H9 (cell line): ENCODE measurements at regions not wholly inside any gene's neighbourhood (a gene's known extent, or its start where the extent isn't known, plus 50 kb on each side); places are given as distances from the start of the nearest gene placed in this dataset.
"Not testable (repeated sequence)": the region's sequence is repeated elsewhere in the genome, so short reads cannot be mapped to it uniquely, and the experiment has no call there.

Source experiments
- DNase-seq: peaks from one replicate; pipeline ENCODE4 v3.0.0-alpha.2; 2017
- H2AFZ ChIP-seq: one replicate; pipeline ENCODE4 v1.6.1; 2013; ENCODE audit warnings: mild to moderate bottlenecking, low read length, control low read depth, moderate library complexity
- H2AK5ac ChIP-seq: 2 replicates; pipeline ENCODE4 v1.6.1; 2013; ENCODE audit warnings: low read length, control low read depth, mixed read lengths; ENCODE audit not compliant: insufficient read length
- H2BK120ac ChIP-seq: one replicate; pipeline ENCODE4 v1.6.1; 2013; ENCODE audit warnings: low read depth, mild to moderate bottlenecking, low read length, control low read depth, inconsistent platforms; ENCODE audit not compliant: poor library complexity, severe bottlenecking
- H2BK12ac ChIP-seq: 2 replicates; pipeline ENCODE4 v1.6.1; 2013; ENCODE audit warnings: low read length, control low read depth, mixed read lengths, low read depth; ENCODE audit not compliant: insufficient read length
- H2BK15ac ChIP-seq: 2 replicates; pipeline ENCODE4 v1.6.1; 2013; ENCODE audit warnings: low read depth, low read length, control low read depth
- H2BK20ac ChIP-seq: one replicate; pipeline ENCODE4 v1.6.1; 2013; ENCODE audit warnings: low read depth, mild to moderate bottlenecking, low read length, control low read depth, inconsistent platforms; ENCODE audit not compliant: poor library complexity, severe bottlenecking
- H2BK5ac ChIP-seq: 2 replicates; pipeline ENCODE4 v1.6.1; 2013; ENCODE audit warnings: low read length, control low read depth, mixed read lengths; ENCODE audit not compliant: insufficient read length
- H3K14ac ChIP-seq: 2 replicates; pipeline ENCODE4 v1.6.1; 2013; ENCODE audit warnings: low read length, control low read depth; ENCODE audit not compliant: insufficient read depth
- H3K18ac ChIP-seq: 2 replicates; pipeline ENCODE4 v1.6.1; 2013; ENCODE audit warnings: low read depth, mild to moderate bottlenecking, mixed read lengths, low read length, control low read depth; ENCODE audit not compliant: insufficient read length
- H3K23ac ChIP-seq: 2 replicates; pipeline ENCODE4 v1.6.1; 2013; ENCODE audit warnings: low read length, control low read depth, mixed read lengths, low read depth; ENCODE audit not compliant: insufficient read length
- H3K23me2 ChIP-seq: 2 replicates; pipeline ENCODE4 v1.6.1; 2013; ENCODE audit warnings: low read depth, mild to moderate bottlenecking, mixed read lengths, low read length, control low read depth; ENCODE audit not compliant: insufficient read length, poor library complexity, severe bottlenecking
- H3K27ac ChIP-seq: 2 replicates; pipeline ENCODE4 v1.5.1; 2013; ENCODE audit warnings: low read length, control low read depth, mixed read lengths, low read depth; ENCODE audit not compliant: insufficient read length
- H3K27me3 ChIP-seq: 2 replicates; pipeline ENCODE4 v1.6.1; 2013; ENCODE audit warnings: low read length, control low read depth, inconsistent platforms; ENCODE audit not compliant: insufficient read depth
- H3K4ac ChIP-seq: 2 replicates; pipeline ENCODE4 v1.6.1; 2013; ENCODE audit warnings: low read depth, mild to moderate bottlenecking, control low read depth, inconsistent platforms, low read length, moderate library complexity
- H3K4me1 ChIP-seq: 2 replicates; pipeline ENCODE4 v1.6.1; 2013; ENCODE audit warnings: low read length, control low read depth, inconsistent platforms; ENCODE audit not compliant: insufficient read depth
- H3K4me2 ChIP-seq: 2 replicates; pipeline ENCODE4 v1.6.1; 2013; ENCODE audit warnings: low read length, control low read depth, mixed read lengths; ENCODE audit not compliant: insufficient read length, insufficient read depth
- H3K56ac ChIP-seq: 2 replicates; pipeline ENCODE4 v1.6.1; 2013; ENCODE audit warnings: low read depth, mild to moderate bottlenecking, mixed read lengths, low read length, control low read depth; ENCODE audit not compliant: insufficient read length
- H3K79me1 ChIP-seq: 2 replicates; pipeline ENCODE4 v1.6.1; 2013; ENCODE audit warnings: low read depth, mild to moderate bottlenecking, moderate library complexity, low read length, control low read depth, inconsistent platforms; ENCODE audit not compliant: insufficient read depth, poor library complexity, severe bottlenecking
- H3K79me2 ChIP-seq: 2 replicates; pipeline ENCODE4 v1.6.1; 2013; ENCODE audit warnings: low read length, control low read depth, inconsistent platforms; ENCODE audit not compliant: insufficient read depth
- H3K9ac ChIP-seq: 2 replicates; pipeline ENCODE4 v1.6.1; 2013; ENCODE audit warnings: low read length, control low read depth, mixed read lengths; ENCODE audit not compliant: insufficient read length; ENCODE audit errors: extremely low read depth
- H3K9me3 ChIP-seq: one replicate; pipeline ENCODE4 v1.6.1; 2013; ENCODE audit warnings: low read depth, low read length, inconsistent platforms; ENCODE audit not compliant: control insufficient read depth
- H3T11ph ChIP-seq: one replicate; pipeline ENCODE4 v1.6.1; 2013; ENCODE audit warnings: mild to moderate bottlenecking, low read length, control low read depth, inconsistent platforms
- H4K20me1 ChIP-seq: one replicate; pipeline ENCODE4 v1.6.1; 2013; ENCODE audit not compliant: control insufficient read depth, insufficient read length, insufficient read depth
- H4K5ac ChIP-seq: 2 replicates; pipeline ENCODE4 v1.6.1; 2013; ENCODE audit warnings: low read depth, mild to moderate bottlenecking, mixed read lengths, low read length, control low read depth; ENCODE audit not compliant: insufficient read length
- H4K8ac ChIP-seq: replicated peaks from 2 replicates; pipeline ENCODE4 v1.6.1; 2013; ENCODE audit warnings: low read length, control low read depth, mixed read lengths, low read depth; ENCODE audit not compliant: insufficient read length
- H4K91ac ChIP-seq: 2 replicates; pipeline ENCODE4 v1.6.1; 2013; ENCODE audit warnings: low read depth, mild to moderate bottlenecking, moderate library complexity, mixed read lengths, low read length, control low read depth; ENCODE audit not compliant: insufficient read length
- H3K27ac Mint-ChIP-seq, 3 experiments: 2 replicates in 2 of 3; 3 replicates in 1 of 3; pipeline ENCODE4 v1.8.0; 2020 to 2021; ENCODE audit warnings: mixed read lengths in 3 of 3, mild to moderate bottlenecking in 1 of 3, moderate library complexity in 1 of 3
- H3K27me3 Mint-ChIP-seq: 2 replicates; pipeline ENCODE4 v1.8.0; 2021; ENCODE audit warnings: low read depth, mild to moderate bottlenecking, moderate library complexity, mixed read lengths
- H3K36me3 Mint-ChIP-seq, 3 experiments: 2 replicates in 2 of 3; 3 replicates in 1 of 3; pipeline ENCODE4 v1.8.0; 2020 to 2021; ENCODE audit warnings: low read depth in 3 of 3, mixed read lengths in 3 of 3; ENCODE audit not compliant: insufficient read depth in 1 of 3
- H3K4me1 Mint-ChIP-seq, 2 experiments: 2 replicates each; pipeline ENCODE4 v1.8.0; 2020; ENCODE audit warnings: mixed read lengths in 2 of 2
- H3K4me3 Mint-ChIP-seq, 2 experiments: 2 replicates in 1 of 2; 3 replicates in 1 of 2; pipeline ENCODE4 v1.8.0; 2020 to 2021; ENCODE audit warnings: mild to moderate bottlenecking in 2 of 2, mixed read lengths in 2 of 2, moderate library complexity in 1 of 2
- H3K9me3 Mint-ChIP-seq, 2 experiments: 2 replicates in 1 of 2; 3 replicates in 1 of 2; pipeline ENCODE4 v1.8.0; 2020; ENCODE audit warnings: mild to moderate bottlenecking in 2 of 2, mixed read lengths in 2 of 2, moderate library complexity in 1 of 2
- WGBS: extraction: QIAGEN DNeasy Blood & Tissue Kit; methylation state at CpG from one replicate; pipeline ENCODE4 v1.1.7; 2013; ENCODE audit warnings: missing lambda C conversion rate, low lambda C conversion rate, mixed read lengths; ENCODE audit not compliant: insufficient read length; ENCODE audit errors: extremely low coverage; 5-methylcytosine and 5-hydroxymethylcytosine counted together
- TF ChIP-seq, protein P1 (sequence below): fragments of 200-600 bp; sonication (generic); conservative IDR thresholded peaks from 3 replicates; pipeline ENCODE4 v1.8.0; 2021; ENCODE audit warnings: antibody characterized with exemption, mild to moderate bottlenecking

GRCh38 chr7:131762753-131763152 lies 206.3 kb upstream of the PODXL start:
- TF ChIP-seq, protein P1, sequence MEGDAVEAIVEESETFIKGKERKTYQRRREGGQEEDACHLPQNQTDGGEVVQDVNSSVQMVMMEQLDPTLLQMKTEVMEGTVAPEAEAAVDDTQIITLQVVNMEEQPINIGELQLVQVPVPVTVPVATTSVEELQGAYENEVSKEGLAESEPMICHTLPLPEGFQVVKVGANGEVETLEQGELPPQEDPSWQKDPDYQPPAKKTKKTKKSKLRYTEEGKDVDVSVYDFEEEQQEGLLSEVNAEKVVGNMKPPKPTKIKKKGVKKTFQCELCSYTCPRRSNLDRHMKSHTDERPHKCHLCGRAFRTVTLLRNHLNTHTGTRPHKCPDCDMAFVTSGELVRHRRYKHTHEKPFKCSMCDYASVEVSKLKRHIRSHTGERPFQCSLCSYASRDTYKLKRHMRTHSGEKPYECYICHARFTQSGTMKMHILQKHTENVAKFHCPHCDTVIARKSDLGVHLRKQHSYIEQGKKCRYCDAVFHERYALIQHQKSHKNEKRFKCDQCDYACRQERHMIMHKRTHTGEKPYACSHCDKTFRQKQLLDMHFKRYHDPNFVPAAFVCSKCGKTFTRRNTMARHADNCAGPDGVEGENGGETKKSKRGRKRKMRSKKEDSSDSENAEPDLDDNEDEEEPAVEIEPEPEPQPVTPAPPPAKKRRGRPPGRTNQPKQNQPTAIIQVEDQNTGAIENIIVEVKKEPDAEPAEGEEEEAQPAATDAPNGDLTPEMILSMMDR, result no peak
- Histone ChIP-seq H3K27me3 (no peaks in the 10 kb centered on the region), H2BK20ac (no peak overlapping the region), H3K4me1 (no peaks in the 10 kb centered on the region; the same call in 1 of the 2 replicates), H3K23me2 (no peaks in the 10 kb centered on the region), H3K27ac (no peak overlapping the region), H2BK15ac (no peak overlapping the region), H3K9me3 (no peaks in the 10 kb centered on the region), H3K9ac (no peak overlapping the region), H2BK5ac (no peak overlapping the region), H3K79me1 (no peaks in the 10 kb centered on the region), H4K5ac (no peak overlapping the region), H3K4me2 (no peak overlapping the region), H3K14ac (no peak overlapping the region), H4K8ac (no peak overlapping the region), H4K20me1 (no peaks in the 10 kb centered on the region), H3K4ac (no peak overlapping the region), H3K23ac (no peak overlapping the region), H2AK5ac (no peak overlapping the region), H3K79me2 (no peaks in the 10 kb centered on the region), H2AFZ (no peak overlapping the region), H3T11ph (no peak overlapping the region), H4K91ac (no peak overlapping the region), H2BK12ac (no peak overlapping the region), H2BK120ac (no peak overlapping the region), H3K56ac (no peak overlapping the region), H3K18ac (no peak overlapping the region)
- DNase-seq, result no peak
- H3K9me3 Mint-ChIP-seq, result no peaks in the 10 kb centered on the region; a peak in 1 of 5 replicates
- H3K27ac Mint-ChIP-seq, result no peak overlapping the region
- peaks cover 15% of the 10 kb centered on the region for H3K27me3 Mint-ChIP-seq
- H3K36me3 Mint-ChIP-seq, result no peaks in the 10 kb centered on the region
- H3K4me3 Mint-ChIP-seq, result no peak overlapping the region
- H3K4me1 Mint-ChIP-seq, result peaks cover 11 to 12% of the 10 kb centered on the region in 2 experiments
- WGBS, result no CpG with 5 or more reads among the region's 2 CpGs

GRCh38 chr7:131755801-131756200 lies 199.4 kb upstream of the PODXL start:
- peaks cover 13% of the 10 kb centered on the region for H3K27me3 Mint-ChIP-seq
- not testable (repeated sequence) for H2AFZ ChIP-seq, H3K4me1 Mint-ChIP-seq, H3T11ph ChIP-seq, H3K14ac ChIP-seq, H2BK20ac ChIP-seq, H2BK120ac ChIP-seq, H3K18ac ChIP-seq, H4K5ac ChIP-seq, H3K4ac ChIP-seq, H3K79me1 ChIP-seq, H3K27ac ChIP-seq, H2BK5ac ChIP-seq, H3K23ac ChIP-seq, H3K4me2 ChIP-seq, DNase-seq, H3K27ac Mint-ChIP-seq, H3K79me2 ChIP-seq, H3K4me1 ChIP-seq, H4K8ac ChIP-seq, H4K20me1 ChIP-seq, H2AK5ac ChIP-seq, H2BK15ac ChIP-seq, H3K4me3 Mint-ChIP-seq, H3K9me3 ChIP-seq, H3K9ac ChIP-seq, H4K91ac ChIP-seq, H3K23me2 ChIP-seq, H2BK12ac ChIP-seq, H3K36me3 Mint-ChIP-seq, H3K27me3 ChIP-seq, H3K56ac ChIP-seq
- H3K9me3 Mint-ChIP-seq, result peaks cover 11 to 13% of the 10 kb centered on the region in 2 experiments; a peak in 4 of 5 replicates
- no CpG with 5 or more reads among the region's 28 CpGs for WGBS
